ENCODE measurements at regions not wholly inside any gene's neighbourhood (a gene's known extent, or its start where the extent isn't known, plus 50 kb on each side); places are given as distances from the start of the nearest gene placed in this dataset.

DNA sequence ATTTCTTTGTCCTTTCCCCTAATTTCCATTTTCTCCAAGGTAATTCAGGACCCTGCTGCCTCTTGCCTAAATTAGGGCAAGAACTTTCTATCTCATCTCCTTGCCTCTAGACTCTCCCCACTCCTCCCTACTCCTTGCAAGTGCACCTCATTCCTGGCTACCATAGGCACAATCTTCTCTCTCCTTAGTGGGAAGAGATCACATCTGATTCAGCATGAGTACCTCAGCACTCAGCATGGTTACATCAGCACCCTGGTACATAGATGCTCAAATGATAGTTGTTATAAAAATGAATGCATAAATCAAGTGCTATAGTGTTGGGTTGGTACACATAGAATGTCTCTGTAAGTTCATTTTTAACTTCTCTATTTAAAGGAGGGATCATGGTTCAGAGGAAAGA, 313.4 kb upstream of the RASGRP1 start:
- Mint-ChIP-seq H3K27ac (no peak overlapping the region), H3K36me3 (no peaks in the 10 kb centered on the region), H3K4me3 (no peak overlapping the region), H3K9me3 (peaks cover 0 to 8% (median 0%) of the 10 kb centered on the region in 7 donors), H3K4me1 (no peaks in the 10 kb centered on the region), H3K27me3 (peaks cover 0 to 4% (median 0%) of the 10 kb centered on the region in 3 donors)
- DNase-seq (no peak), ATAC-seq (ENCODE audit: low read depth in 2 of 2) (no peak)

DNA sequence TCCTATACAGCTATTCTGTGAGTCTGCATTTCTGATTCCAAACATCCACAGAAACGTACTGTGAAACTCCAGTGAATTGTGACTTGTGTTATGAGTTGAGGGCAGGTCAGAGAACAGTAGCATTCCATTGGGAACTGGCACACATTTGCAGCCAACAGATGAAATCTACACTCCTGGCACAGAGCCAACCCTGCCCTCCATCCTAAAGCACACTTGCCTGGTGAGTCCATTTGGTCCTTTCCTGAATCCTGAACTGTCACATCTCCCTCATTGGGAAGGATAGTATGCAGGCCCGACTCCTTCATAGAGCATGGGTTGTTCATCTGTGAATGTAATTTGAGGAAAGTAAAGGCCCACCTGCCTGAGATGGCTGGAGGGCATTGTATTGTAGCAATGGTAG, 314.3 kb upstream of the RASGRP1 start:
- H3K36me3 Mint-ChIP-seq = no peaks in the 10 kb centered on the region

DNA sequence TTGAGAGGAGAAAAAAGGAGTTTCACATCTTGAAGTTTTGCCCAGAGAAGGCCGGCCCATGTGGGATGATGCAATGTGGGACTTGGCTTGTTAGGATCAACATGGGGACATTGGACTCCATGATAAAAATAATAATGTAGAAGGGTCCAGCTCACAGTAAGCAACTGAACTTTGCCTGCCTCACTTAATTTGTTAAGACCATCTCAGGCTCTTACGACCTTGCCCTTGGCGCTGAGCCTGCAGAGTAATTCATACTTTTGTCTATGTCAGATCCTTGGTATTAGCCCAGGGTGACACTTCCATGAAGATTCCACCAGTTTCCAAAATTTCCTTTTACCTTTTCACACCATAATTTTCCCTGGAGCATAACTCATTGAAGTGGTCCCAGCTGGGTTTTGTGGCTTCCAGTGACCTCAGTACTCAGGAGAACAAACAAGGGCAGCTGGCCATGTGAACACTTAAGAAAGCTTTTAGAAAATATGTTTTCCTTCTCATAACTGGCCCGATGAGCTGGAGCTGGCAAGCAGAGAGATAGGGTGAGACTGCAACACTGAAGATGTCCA, 315.4 kb upstream of the RASGRP1 start:
- no peaks in the 10 kb centered on the region for H3K36me3 Mint-ChIP-seq
- ATAC-seq (ENCODE audit: low read depth in 2 of 2) (no peak), DNase-seq (no peak)
- no peak overlapping the region for H3K4me3 Mint-ChIP-seq
- peaks cover 0 to 4% (median 0%) of the 10 kb centered on the region in 7 donors for H3K9me3 Mint-ChIP-seq
- H3K4me1 Mint-ChIP-seq = no peaks in the 10 kb centered on the region
- no peak overlapping the region for H3K27ac Mint-ChIP-seq
- H3K27me3 Mint-ChIP-seq = peaks cover 0 to 4% (median 0%) of the 10 kb centered on the region in 3 donors

More for the DNA sequence above, 314.3 kb upstream of the RASGRP1 start:
- peaks cover 0 to 4% (median 0%) of the 10 kb centered on the region in 3 donors for H3K27me3 Mint-ChIP-seq
- ATAC-seq (ENCODE audit: low read depth in 2 of 2) = no peak
- H3K4me3 Mint-ChIP-seq = no peak overlapping the region
- no peaks in the 10 kb centered on the region for H3K4me1 Mint-ChIP-seq
- H3K27ac Mint-ChIP-seq = no peak overlapping the region
- H3K9me3 Mint-ChIP-seq = peaks cover 0 to 2% (median 0%) of the 10 kb centered on the region in 7 donors
- no peak for DNase-seq

DNA sequence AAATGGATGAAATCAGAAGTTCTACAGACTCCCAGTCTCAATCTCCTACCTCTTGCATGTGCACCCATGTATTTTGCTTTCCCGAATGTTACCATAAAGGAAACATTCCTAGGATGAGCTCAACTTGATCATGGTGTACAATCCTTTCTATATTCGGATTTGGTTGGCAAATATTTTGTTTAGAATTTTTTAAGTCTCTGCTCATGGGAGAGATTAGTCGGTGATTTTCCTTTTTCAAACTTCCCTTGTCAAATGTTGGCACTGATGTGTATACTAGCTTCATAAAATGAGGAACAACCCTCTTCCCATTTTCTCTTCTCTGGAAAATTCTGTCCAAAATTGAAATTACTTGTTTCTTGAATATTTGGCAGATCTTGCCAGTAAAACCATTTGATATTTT, 317.6 kb upstream of the RASGRP1 start:
- Mint-ChIP-seq H3K4me3 (no peak overlapping the region), H3K36me3 (no peaks in the 10 kb centered on the region), H3K27ac (no peak overlapping the region), H3K4me1 (no peaks in the 10 kb centered on the region), H3K27me3 (peaks cover 0 to 8% (median 0%) of the 10 kb centered on the region in 3 donors), H3K9me3 (peaks cover 0 to 4% (median 0%) of the 10 kb centered on the region in 7 donors)
- no peak for DNase-seq
- no peak for ATAC-seq (ENCODE audit: low read depth in 2 of 2)

DNA sequence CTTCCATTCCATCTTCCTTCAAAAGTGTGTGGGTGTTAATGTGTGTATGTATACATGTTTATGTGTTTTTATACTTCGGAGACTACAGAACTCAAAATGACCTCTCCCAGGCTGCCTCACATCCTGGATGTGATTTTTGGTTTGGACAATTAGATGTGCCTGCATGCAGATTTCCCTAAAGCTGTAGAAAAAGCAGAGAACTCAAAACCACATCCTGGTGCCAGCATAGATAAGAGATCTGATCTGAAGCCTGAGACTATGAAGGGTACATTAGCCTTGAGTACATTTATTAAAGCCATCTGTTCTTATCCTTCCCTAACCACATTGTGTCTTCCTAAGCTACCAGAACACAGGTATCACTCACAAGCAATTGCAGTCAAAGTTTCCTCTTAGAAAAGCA, 319.4 kb upstream of the RASGRP1 start:
- Mint-ChIP-seq H3K9me3 (peaks cover 0 to 2% (median 0%) of the 10 kb centered on the region in 7 donors), H3K27ac (peak overlapping the region in 1 of 6 donors; percentile 62), H3K4me3 (no peak overlapping the region), H3K27me3 (peaks cover 0 to 4% (median 0%) of the 10 kb centered on the region in 3 donors), H3K4me1 (no peaks in the 10 kb centered on the region), H3K36me3 (no peaks in the 10 kb centered on the region)
- DNase-seq (no peak), ATAC-seq (ENCODE audit: low read depth in 2 of 2) (no peak)

DNA sequence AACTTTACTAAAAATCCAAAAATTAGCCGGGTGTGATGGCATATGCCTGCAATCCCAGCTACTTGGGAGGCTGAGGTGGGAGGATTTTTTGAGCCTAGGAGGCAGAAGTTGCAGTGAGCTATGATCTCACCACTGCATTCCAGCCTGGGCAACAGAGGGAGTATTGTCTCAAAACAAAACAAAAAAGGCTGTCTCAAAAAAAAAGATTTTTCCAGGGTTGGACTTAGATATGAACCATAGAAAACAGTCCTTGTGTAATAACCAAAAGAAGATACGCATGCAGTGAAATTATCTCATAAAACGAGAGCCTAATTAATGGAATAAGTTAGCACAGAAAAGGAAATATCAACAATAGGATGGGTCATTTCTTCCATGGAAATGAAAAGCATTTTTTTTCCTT, 320.4 kb upstream of the RASGRP1 start:
- no peak for DNase-seq
- Mint-ChIP-seq H3K4me1 (no peaks in the 10 kb centered on the region), H3K9me3 (peaks cover 0 to 2% (median 0%) of the 10 kb centered on the region in 7 donors), H3K27ac (no peak overlapping the region), H3K27me3 (peaks cover 0 to 4% (median 0%) of the 10 kb centered on the region in 3 donors), H3K36me3 (no peaks in the 10 kb centered on the region), H3K4me3 (no peak overlapping the region)
- ATAC-seq (ENCODE audit: low read depth in 2 of 2) = no peak

DNA sequence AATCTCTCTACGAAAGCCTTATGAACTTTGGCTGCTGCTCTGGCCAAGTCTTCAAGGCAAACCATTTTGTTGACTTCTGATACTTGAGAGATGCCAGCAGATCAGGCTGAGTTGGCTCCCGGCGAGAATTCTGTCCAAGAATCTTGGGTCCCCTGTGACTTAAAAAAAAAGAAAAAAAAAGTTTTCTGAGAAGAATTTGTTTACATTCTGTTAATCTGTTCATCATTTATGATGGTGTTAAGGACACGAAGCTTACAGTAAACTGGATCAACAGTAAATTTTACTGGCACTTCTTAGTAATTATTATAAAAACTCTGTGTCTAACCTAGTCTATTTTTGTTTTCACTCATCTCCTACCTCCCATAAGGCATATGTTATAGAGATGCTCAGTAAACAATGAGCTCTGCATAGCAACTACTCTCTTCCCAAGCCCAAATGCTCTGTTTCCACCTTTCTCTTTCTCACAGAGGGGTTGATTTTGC, 320.9 kb upstream of the RASGRP1 start:
- Mint-ChIP-seq H3K27me3 (peaks cover 0 to 4% (median 1%) of the 10 kb centered on the region in 3 donors), H3K4me3 (no peak overlapping the region), H3K27ac (no peak overlapping the region), H3K4me1 (no peaks in the 10 kb centered on the region), H3K9me3 (peaks cover 0 to 2% (median 0%) of the 10 kb centered on the region in 7 donors), H3K36me3 (no peaks in the 10 kb centered on the region)
- DNase-seq = no peak
- no peak for ATAC-seq (ENCODE audit: low read depth in 2 of 2)

DNA sequence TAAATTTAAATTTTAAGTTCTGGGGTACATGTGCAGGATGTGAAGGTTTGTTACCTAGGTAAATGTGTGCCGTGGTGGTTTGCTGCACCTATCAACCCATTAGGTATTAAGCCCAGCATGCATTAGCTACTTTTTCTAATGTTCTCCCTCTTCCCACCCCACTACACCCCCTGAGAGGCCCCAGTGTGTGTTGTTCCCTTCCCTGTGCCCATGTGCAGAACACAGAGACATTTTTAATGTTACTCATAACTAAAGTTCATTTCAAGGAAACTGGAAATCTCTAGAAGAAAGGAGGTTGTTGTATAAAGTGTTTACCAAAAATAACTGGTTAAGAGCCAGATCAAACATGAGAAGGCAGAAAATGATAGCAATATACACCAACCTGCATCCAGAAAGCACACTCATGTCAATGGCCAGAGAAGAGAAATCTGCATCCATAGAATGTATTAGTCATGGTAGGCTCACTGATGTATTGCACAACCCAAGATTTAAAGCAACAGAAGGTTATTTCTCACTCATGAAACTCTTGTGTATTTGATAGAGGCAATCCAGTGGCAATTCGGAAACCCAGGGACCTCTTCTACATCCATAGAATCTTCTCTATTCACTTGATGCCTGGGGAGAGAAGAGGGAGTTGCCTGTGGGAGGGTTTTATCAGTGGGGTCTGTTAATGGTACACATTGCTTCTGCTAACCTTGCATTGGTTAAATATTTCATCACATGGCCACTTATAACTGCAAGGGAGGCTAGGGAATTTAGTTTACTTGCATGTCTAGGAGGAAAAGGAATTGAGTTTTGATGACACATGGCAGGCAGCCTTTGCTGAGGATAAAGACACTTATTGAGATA, 321.9 kb upstream of the RASGRP1 start:
- peaks cover 0 to 6% (median 0%) of the 10 kb centered on the region in 7 donors for H3K9me3 Mint-ChIP-seq
- ATAC-seq (ENCODE audit: low read depth in 2 of 2) (no peak), DNase-seq (no peak)
- no peak overlapping the region for H3K27ac Mint-ChIP-seq
- no peaks in the 10 kb centered on the region for H3K36me3 Mint-ChIP-seq
- no peak overlapping the region for H3K4me3 Mint-ChIP-seq
- H3K27me3 Mint-ChIP-seq = peaks cover 0 to 7% (median 4%) of the 10 kb centered on the region in 3 donors
- no peaks in the 10 kb centered on the region for H3K4me1 Mint-ChIP-seq

DNA sequence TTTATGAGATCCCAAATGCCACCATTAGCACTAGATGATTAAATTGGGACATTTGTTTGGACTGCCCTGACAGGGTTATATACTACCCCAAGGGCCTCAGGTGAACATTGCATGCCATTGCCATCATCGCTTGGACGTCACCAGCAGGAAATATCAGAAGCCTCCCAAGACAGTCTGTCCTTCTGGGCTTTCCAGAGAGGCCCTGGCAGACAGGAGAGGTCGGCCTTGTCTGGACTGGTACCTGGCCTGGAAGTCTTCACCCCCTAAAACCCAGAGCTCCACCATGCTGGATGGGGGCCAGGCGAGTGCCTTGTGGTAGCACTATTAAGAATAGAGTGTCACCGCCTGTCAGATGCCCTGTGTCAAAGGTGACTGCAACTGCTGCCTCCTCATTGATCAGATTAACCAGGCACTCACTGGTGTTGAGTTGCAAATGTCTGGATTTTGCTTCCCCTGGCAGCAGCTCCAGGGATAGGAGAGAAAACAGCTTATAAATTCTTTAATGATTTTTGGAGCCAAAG, 324.1 kb upstream of the RASGRP1 start:
- no peak for ATAC-seq (ENCODE audit: low read depth in 2 of 2)

DNA sequence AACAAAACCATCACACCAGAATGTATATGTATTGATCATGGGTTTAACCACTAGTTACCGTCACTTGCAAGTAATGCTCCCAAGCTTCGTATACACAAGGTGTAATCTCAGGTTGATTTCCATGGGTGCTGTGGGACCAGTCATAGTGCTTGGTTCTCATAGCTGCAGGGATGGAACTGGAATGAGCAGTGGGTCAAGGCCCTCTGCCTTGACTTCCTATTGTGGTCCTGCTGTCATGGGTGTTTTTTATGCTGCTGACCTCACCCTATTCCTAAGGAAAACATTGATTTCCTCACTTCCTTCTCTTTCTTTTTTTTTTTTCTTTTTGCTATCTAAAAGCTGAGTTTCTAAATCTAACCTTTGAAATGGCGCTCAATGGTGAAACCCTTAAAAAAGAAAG, 325.6 kb upstream of the RASGRP1 start:
- no peak for ATAC-seq (ENCODE audit: low read depth in 2 of 2)
- DNase-seq = no peak
- Mint-ChIP-seq H3K27ac (no peak overlapping the region), H3K36me3 (no peaks in the 10 kb centered on the region), H3K27me3 (peaks cover 4 to 7% (median 7%) of the 10 kb centered on the region in 3 donors), H3K4me3 (no peak overlapping the region), H3K4me1 (no peaks in the 10 kb centered on the region), H3K9me3 (peaks cover 0 to 7% (median 2%) of the 10 kb centered on the region in 7 donors)

More for the DNA sequence above, 324.1 kb upstream of the RASGRP1 start:
- H3K4me3 Mint-ChIP-seq = no peak overlapping the region
- no peaks in the 10 kb centered on the region for H3K4me1 Mint-ChIP-seq
- peaks cover 0 to 8% (median 2%) of the 10 kb centered on the region in 7 donors for H3K9me3 Mint-ChIP-seq
- H3K36me3 Mint-ChIP-seq = no peaks in the 10 kb centered on the region
- DNase-seq = no peak
- H3K27me3 Mint-ChIP-seq = peaks cover 0 to 7% (median 4%) of the 10 kb centered on the region in 3 donors
- H3K27ac Mint-ChIP-seq = no peak overlapping the region

DNA sequence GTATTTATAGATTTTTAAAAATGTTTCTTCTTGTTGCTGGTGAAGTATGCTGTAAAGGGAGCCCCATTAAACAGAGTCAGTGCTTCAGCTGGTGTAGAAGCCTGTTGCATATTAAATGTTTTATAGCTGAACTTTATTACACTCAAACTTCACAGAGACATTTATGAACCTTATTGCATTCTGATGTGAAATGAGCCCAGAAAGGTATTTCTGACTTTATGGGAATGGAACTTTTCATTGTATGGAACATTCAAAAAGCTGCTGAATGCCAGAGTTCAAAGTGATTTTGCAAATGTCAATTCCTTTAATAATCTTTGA, 329.3 kb upstream of the RASGRP1 start:
- ATAC-seq (ENCODE audit: low read depth in 2 of 2) (no peak), DNase-seq (no peak)
- no peaks in the 10 kb centered on the region for H3K4me1 Mint-ChIP-seq
- peaks cover 0 to 7% (median 7%) of the 10 kb centered on the region in 3 donors for H3K27me3 Mint-ChIP-seq
- no peak overlapping the region for H3K4me3 Mint-ChIP-seq
- H3K27ac Mint-ChIP-seq = no peak overlapping the region
- no peaks in the 10 kb centered on the region for H3K36me3 Mint-ChIP-seq
- H3K9me3 Mint-ChIP-seq = peaks cover 0 to 7% (median 2%) of the 10 kb centered on the region in 7 donors

DNA sequence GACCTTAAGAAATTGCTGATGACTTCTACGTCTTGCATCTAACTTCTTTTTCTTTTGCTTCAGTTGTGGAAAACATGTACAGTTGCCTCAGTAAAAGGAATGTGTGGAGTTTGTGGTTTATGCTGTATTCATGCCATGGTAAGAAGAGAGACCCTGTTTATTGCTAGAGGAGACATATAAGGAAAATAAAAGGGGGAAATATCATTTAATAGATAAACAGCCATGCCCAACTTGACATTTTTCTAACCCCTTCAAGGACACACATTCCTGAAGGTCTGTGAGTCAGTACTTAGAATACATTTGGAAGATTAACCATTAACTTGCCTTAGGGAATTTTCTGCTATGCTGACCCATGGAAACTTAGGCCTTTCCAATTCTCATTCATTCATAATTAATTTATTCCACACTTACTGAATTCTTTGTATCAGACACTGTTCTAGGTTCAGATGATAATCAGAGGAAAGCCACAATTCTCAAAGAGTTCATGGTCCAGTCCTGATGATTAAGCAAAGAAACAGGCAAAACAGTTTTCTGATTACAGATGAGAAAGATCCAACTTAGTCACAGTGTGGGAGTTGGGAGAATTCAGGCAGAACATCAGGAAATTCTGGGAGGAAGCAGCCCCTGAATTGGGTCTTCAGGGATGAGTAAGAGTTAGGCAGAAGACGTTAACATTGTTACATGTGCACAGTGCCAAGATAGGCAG, 329.8 kb upstream of the RASGRP1 start:
- H3K36me3 Mint-ChIP-seq = no peaks in the 10 kb centered on the region
- no peaks in the 10 kb centered on the region for H3K4me1 Mint-ChIP-seq
- peaks cover 0 to 7% (median 7%) of the 10 kb centered on the region in 3 donors for H3K27me3 Mint-ChIP-seq
- no peak for DNase-seq
- no peak overlapping the region for H3K27ac Mint-ChIP-seq
- no peak for ATAC-seq (ENCODE audit: low read depth in 2 of 2)
- no peak overlapping the region for H3K4me3 Mint-ChIP-seq
- H3K9me3 Mint-ChIP-seq = peaks cover 0 to 7% (median 2%) of the 10 kb centered on the region in 7 donors

Measured in naive B cell (primary cell).